ENCODE measurements at regions not wholly inside any gene's neighbourhood (a gene's known extent, or its start where the extent isn't known, plus 50 kb on each side); places are given as distances from the start of the nearest gene placed in this dataset.

DNA sequence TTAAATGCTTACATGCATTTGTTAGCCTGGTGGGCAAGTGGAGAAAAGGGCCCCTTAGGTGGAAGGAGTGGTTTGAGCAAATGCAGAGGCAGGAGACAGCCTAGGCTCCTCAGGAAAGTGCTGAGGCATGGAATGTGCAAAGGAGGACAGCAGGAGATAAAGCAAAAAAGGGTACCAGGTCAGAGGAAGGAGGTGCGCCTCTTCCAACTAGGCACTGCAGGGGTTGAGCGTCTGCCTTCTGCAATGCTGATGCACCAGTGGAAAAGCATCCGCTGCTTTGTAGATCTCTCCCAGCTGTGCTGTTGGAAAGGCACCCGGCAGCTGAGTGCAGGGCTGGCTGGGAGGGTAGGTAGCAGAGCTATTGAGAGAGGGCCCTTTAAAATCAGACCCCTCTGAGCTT lies 287.0 kb upstream of the XYLT1 start:
- DNase-seq (ENCODE audit: low read depth), result no peak
- TF ChIP-seq, protein P1, sequence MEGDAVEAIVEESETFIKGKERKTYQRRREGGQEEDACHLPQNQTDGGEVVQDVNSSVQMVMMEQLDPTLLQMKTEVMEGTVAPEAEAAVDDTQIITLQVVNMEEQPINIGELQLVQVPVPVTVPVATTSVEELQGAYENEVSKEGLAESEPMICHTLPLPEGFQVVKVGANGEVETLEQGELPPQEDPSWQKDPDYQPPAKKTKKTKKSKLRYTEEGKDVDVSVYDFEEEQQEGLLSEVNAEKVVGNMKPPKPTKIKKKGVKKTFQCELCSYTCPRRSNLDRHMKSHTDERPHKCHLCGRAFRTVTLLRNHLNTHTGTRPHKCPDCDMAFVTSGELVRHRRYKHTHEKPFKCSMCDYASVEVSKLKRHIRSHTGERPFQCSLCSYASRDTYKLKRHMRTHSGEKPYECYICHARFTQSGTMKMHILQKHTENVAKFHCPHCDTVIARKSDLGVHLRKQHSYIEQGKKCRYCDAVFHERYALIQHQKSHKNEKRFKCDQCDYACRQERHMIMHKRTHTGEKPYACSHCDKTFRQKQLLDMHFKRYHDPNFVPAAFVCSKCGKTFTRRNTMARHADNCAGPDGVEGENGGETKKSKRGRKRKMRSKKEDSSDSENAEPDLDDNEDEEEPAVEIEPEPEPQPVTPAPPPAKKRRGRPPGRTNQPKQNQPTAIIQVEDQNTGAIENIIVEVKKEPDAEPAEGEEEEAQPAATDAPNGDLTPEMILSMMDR (IDR thresholded peaks at IDR 0.05; ENCODE audit: insufficient read depth, low read length), result no peak
- no peak overlapping the region for H3K4me3 ChIP-seq (ENCODE audit: low read depth, low read length)

DNA sequence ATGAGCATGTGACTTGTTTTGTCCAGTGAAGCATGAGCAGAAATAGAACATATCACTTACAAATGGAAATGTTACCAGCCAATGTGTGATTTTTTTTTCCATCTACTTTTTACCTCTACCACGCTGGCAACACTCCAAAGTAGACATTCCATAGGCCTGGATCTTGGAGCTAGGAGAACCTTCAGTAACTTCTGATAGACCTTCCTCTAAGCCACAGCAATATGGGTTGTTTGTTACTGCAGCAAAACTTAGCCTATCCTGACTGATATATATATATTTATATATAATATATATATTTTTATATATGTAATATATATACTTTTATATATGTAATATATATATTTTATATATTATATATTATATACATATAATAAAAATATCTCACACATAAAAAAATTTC lies 284.4 kb upstream of the XYLT1 start:
- H3K4me3 ChIP-seq (ENCODE audit: low read depth, low read length), result no peak overlapping the region
- TF ChIP-seq, protein P1 (IDR thresholded peaks at IDR 0.05; ENCODE audit: insufficient read depth, low read length), result no peak
- DNase-seq (ENCODE audit: low read depth), result no peak

DNA sequence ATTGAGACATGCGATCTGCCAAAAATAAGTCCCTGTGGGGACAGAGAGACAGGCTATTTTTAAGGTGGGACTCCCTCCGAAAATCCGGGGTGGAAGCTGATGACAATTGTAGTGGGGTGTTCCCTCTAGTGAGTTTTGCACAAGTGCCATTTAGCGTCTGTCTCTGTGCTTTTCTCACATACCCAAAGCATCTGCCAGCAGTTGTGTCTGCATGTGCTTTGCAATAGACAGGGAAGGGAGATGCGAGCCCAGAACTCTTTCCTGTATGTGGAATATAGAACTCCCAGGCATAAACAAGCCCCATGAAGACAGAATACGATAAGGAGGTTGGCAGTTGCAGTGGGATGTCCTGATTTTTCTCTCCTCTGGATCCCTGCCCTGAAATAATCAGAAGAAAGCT lies 282.7 kb upstream of the XYLT1 start:
- no peak overlapping the region for H3K4me3 ChIP-seq (ENCODE audit: low read depth, low read length)
- DNase-seq (ENCODE audit: low read depth), result no peak
- TF ChIP-seq, protein P1 (IDR thresholded peaks at IDR 0.05; ENCODE audit: insufficient read depth, low read length), result no peak

DNA sequence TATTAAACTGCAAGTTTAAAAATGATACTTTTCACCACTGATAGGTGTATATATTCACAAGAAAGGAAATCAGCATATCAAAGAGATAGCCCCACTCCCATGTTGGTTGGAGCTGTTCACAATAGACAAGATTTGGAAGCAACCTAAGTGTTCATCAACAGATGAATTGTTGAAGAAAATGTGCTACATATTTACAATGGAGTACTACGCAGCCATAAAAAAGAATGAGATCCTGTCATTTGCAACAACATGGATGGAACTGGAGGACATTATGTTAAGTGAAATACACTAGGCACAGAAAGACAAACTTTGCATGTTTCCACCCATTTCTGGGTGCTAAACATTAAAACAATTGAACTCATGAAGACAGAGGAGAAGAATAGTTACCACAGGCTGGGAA lies 278.9 kb upstream of the XYLT1 start:
- no peak overlapping the region for H3K4me3 ChIP-seq (ENCODE audit: low read depth, low read length)
- no peak for DNase-seq (ENCODE audit: low read depth)
- TF ChIP-seq, protein P1 (IDR thresholded peaks at IDR 0.05; ENCODE audit: insufficient read depth, low read length), result no peak

DNA sequence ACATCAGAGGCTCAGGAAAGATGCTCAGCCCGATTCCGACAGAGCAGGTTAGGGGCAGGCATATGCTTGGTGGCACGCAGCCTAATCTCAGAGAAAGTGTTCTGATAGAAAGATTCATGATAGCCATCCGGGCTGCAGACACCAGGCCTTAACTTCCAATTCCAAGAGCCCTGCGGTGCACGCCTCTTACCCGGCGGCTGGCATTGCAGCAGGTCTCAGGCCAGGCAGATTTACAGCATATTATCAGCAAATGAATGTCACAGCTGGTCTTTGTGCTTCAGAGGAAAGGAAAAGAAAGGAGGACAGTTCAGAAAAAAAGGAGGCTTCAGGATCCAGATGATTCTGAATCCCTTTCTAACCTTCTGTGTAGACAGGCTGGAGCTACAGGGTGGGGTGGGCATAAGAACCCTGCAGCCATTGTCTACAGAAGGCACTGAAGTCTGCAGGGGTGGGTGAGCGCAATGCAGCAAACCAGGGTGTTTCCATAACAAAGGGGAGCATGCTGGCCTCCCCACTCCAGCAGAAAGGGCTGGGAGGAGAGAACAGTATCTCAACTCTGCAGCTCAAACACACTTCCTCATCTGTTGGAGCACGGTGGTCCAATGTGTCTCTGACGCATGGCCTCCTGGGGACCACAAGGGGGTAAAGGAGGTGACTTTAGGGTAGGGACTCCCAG lies 277.4 kb upstream of the XYLT1 start:
- no peak for DNase-seq (ENCODE audit: low read depth)
- no peak overlapping the region for H3K4me3 ChIP-seq (ENCODE audit: low read depth, low read length)
- TF ChIP-seq, protein P1 (IDR thresholded peaks at IDR 0.05; ENCODE audit: insufficient read depth, low read length), result no peak

DNA sequence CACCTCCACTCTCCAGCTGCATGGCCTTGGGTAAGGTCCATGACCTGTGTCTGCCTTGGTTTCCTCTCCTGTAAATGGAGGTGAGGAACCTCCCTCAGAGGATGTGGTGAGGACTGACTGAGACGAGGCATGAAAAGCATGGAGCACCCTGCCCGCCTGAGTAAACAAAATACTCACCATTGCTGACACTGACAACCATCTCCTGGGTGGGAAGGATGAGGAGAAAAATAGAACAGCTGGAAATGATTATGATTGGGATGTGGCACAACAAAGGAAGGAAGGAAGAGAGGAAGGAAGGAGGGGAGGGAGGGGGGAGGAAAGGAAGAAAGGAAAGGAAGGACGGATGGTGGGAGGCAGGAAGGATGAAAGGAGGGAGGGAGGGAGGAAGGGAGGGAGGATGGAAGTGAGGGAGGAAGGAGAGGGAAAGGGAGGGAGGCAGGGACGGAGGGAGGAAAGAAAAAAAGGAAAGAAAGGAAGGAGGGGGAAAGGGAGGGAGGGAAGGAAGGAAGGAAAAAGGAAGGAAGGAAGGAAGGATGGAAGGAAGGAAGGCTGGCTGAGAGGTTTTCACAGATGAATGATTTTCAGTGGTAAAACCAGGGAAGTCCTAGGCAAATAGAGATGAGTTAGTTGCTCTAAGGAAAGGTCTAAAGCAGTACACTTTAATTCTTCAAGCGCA lies 276.5 kb upstream of the XYLT1 start:
- no peak for DNase-seq (ENCODE audit: low read depth)
- TF ChIP-seq, protein P1 (IDR thresholded peaks at IDR 0.05; ENCODE audit: insufficient read depth, low read length), result no peak
- no peak overlapping the region for H3K4me3 ChIP-seq (ENCODE audit: low read depth, low read length)
